ENCODE measurements at regions not wholly inside any gene's neighbourhood (a gene's known extent, or its start where the extent isn't known, plus 50 kb on each side); places are given as distances from the start of the nearest gene placed in this dataset.

DNA sequence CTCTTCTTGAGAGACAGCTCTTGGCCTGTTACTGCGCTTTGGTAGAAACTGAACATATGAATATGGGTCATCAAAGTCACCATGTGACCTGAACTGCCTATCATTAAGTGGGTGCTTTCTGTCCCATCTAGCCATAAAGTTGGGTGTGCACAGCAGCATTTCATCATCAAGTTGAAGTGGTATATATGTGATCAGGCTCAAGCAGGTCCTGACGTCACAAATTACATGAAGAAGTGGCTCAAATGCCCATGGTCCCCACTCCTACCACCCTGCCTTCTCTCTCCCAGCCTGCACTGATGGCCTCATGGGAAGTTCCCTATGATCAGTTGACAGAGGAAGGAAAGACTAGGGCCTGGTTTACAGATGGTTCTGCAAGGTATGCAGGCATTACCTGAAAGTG, 308.8 kb upstream of the MGAT4C start:
- TF ChIP-seq POLR2AphosphoS5 (IDR thresholded peaks at IDR 0.05; ENCODE audit: low read depth, low read length) (no peak), POLR2A (IDR thresholded peaks at IDR 0.05; ENCODE audit: low read depth, low read length) (no peak), POU2F2 (IDR thresholded peaks at IDR 0.05; ENCODE audit: low read depth, low read length) (no peak), TAF1 (IDR thresholded peaks at IDR 0.05; ENCODE audit: low read depth, low read length) (no peak), PAX5 (IDR thresholded peaks at IDR 0.05; ENCODE audit: insufficient read depth, low read length, severe bottlenecking) (no peak), SPI1 (IDR thresholded peaks at IDR 0.05; ENCODE audit: low read depth, low read length) (no peak)

Measured in GM12891 (cell line).